Upper lobe of left lung (tissue), 6 donors: ENCODE measurements at regions not wholly inside any gene's neighbourhood (a gene's known extent, or its start where the extent isn't known, plus 50 kb on each side); places are given as distances from the start of the nearest gene placed in this dataset.
"Not testable (repeated sequence)": the region's sequence is repeated elsewhere in the genome, so short reads cannot be mapped to it uniquely, and the experiment has no call there.

Experiments used
- ATAC-seq, 2 donors: fragments of 200-7000 bp; cut with Tn5 transposase; one replicate each; pipeline ENCODE4 v1.9.1; 2022; ENCODE audit warnings: mild to moderate bottlenecking in 2 of 2, moderate library complexity in 2 of 2; ENCODE audit not compliant: low FRiP score in 2 of 2
- DNase-seq, 2 donors: peaks; one replicate each; pipeline ENCODE4 v3.0.0-alpha.2; 2019 to 2020
- H3K27ac ChIP-seq, 4 donors: fragments of 200-600 bp; sonication (generic); one replicate each; pipeline ENCODE4 v1.5.1; 2016 to 2019
- H3K27me3 ChIP-seq, 4 donors: fragments of 200-600 bp; sonication (generic); one replicate each; pipeline ENCODE4 v1.5.1; 2017 to 2019
- H3K36me3 ChIP-seq, 4 donors: fragments of 200-600 bp; sonication (generic); one replicate each; pipeline ENCODE4 v1.5.1; 2016 to 2019
- H3K4me1 ChIP-seq, 4 donors: fragments of 200-600 bp; sonication (generic); one replicate each; pipeline ENCODE4 v1.5.1; 2018 to 2019
- H3K4me3 ChIP-seq, 4 donors: fragments of 200-600 bp; sonication (generic); one replicate each; pipeline ENCODE4 v1.5.1; 2017 to 2019; ENCODE audit warnings: mild to moderate bottlenecking in 2 of 4, moderate library complexity in 1 of 4
- H3K9me3 ChIP-seq, 4 donors: fragments of 200-600 bp; sonication (generic); one replicate each; pipeline ENCODE4 v1.5.1; 2018 to 2019
- CTCF ChIP-seq, 6 experiments: fragments of 450-650 bp in 4 of 6; fragments of 200-600 bp in 2 of 6; sonication (generic) in 2 of 6; IDR thresholded peaks; one replicate each; pipeline ENCODE4 v1.5.1; 2016 to 2019; ENCODE audit warnings: antibody characterized with exemption in 6 of 6
- EP300 ChIP-seq, 4 donors: sonication (generic); formaldehyde crosslinking; IDR thresholded peaks; one replicate each; pipeline ENCODE4 v1.5.1; 2017; ENCODE audit warnings: antibody characterized with exemption in 4 of 4, control low read depth in 2 of 4
- POLR2A ChIP-seq, 4 donors: fragments of 450-650 bp; IDR thresholded peaks; one replicate each; pipeline ENCODE4 v1.5.1; 2016 to 2017; ENCODE audit warnings: antibody characterized with exemption in 4 of 4, mild to moderate bottlenecking in 2 of 4
- POLR2AphosphoS5 ChIP-seq, 2 donors: sonication (generic); formaldehyde crosslinking; IDR thresholded peaks; one replicate each; pipeline ENCODE4 v1.5.1; 2017; ENCODE audit warnings: antibody characterized with exemption in 2 of 2
- WGBS, 2 donors: methylation state at CpG; one replicate each; pipeline ENCODE4 v1.1.5; 2017 to 2018; 5-methylcytosine and 5-hydroxymethylcytosine counted together
- donor health status: DM: no; HTN: no; CAD: no; lungs with moderate emphysema.
- donor health status: DM: no; HTN: yes; CAD: no; lungs with severe emphysema.

GRCh38 chr14:28982228-28982627, 215.6 kb downstream of the FOXG1 start:
- 89 to 92% methylated on average over 2 of the region's 2 CpGs for WGBS, 2 donors

GRCh38 chr14:28983279-28983678, 216.7 kb downstream of the FOXG1 start:
- Histone ChIP-seq H3K4me3 (no peak overlapping the region), H3K9me3 (peaks cover 0 to 3% (median 0%) of the 10 kb centered on the region in 4 donors), H3K27ac (no peak overlapping the region), H3K4me1 (no peaks in the 10 kb centered on the region), H3K36me3 (no peaks in the 10 kb centered on the region), H3K27me3 (no peaks in the 10 kb centered on the region)
- ATAC-seq: no peak
- DNase-seq: no peak
- 82 to 84% methylated on average over 4 of the region's 4 CpGs for WGBS, 2 donors
- TF ChIP-seq POLR2AphosphoS5 (IDR thresholded peaks at IDR 0.05) (no peak), CTCF (IDR thresholded peaks at IDR 0.05) (no peak), EP300 (IDR thresholded peaks at IDR 0.05) (no peak), POLR2A (IDR thresholded peaks at IDR 0.05) (no peak)

More at GRCh38 chr14:28982228-28982627, 215.6 kb downstream of the FOXG1 start:
- Histone ChIP-seq H3K4me3 (no peak overlapping the region), H3K4me1 (no peaks in the 10 kb centered on the region), H3K27me3 (no peaks in the 10 kb centered on the region), H3K27ac (no peak overlapping the region), H3K36me3 (no peaks in the 10 kb centered on the region), H3K9me3 (peaks cover 0 to 3% (median 0%) of the 10 kb centered on the region in 4 donors)
- no peak for DNase-seq
- ATAC-seq: no peak
- no peak for TF ChIP-seq EP300 (IDR thresholded peaks at IDR 0.05)
- no peak for TF ChIP-seq POLR2AphosphoS5 (IDR thresholded peaks at IDR 0.05)
- TF ChIP-seq POLR2A (IDR thresholded peaks at IDR 0.05): no peak
- no peak for TF ChIP-seq CTCF (IDR thresholded peaks at IDR 0.05)

- H3K27ac ChIP-seq: no peak overlapping the region
- no peak for ATAC-seq
- TF ChIP-seq POLR2AphosphoS5 (IDR thresholded peaks at IDR 0.05): no peak
- TF ChIP-seq EP300 (IDR thresholded peaks at IDR 0.05): no peak
- TF ChIP-seq CTCF (IDR thresholded peaks at IDR 0.05): no peak
- no peak for TF ChIP-seq POLR2A (IDR thresholded peaks at IDR 0.05)
- H3K4me3 ChIP-seq: no peak overlapping the region
- DNase-seq: no peak
- no peaks in the 10 kb centered on the region for H3K36me3 ChIP-seq
- no peaks in the 10 kb centered on the region for H3K27me3 ChIP-seq
- H3K4me1 ChIP-seq: no peaks in the 10 kb centered on the region
- H3K9me3 ChIP-seq: no peaks in the 10 kb centered on the region
Observed at GRCh38 chr14:28987516-28987915, 220.9 kb downstream of the FOXG1 start.

- WGBS, 2 donors: 73 to 86% methylated on average over 4 of the region's 4 CpGs
- not testable (repeated sequence) for ATAC-seq, H3K4me1 ChIP-seq
Observed at GRCh38 chr14:28997196-28997595, 230.6 kb downstream of the FOXG1 start.

GRCh38 chr14:28999656-29000055, 233.1 kb downstream of the FOXG1 start:
- Histone ChIP-seq H3K4me3 (no peak overlapping the region), H3K36me3 (no peaks in the 10 kb centered on the region), H3K27ac (no peak overlapping the region), H3K9me3 (no peaks in the 10 kb centered on the region), H3K4me1 (no peaks in the 10 kb centered on the region), H3K27me3 (no peaks in the 10 kb centered on the region)
- 57 to 61% methylated on average over 1 of the region's 1 CpG for WGBS, 2 donors
- no peak for ATAC-seq
- no peak for TF ChIP-seq POLR2AphosphoS5 (IDR thresholded peaks at IDR 0.05)
- DNase-seq: no peak

More at GRCh38 chr14:28997196-28997595, 230.6 kb downstream of the FOXG1 start:
- not testable (repeated sequence) for DNase-seq, H3K27ac ChIP-seq, H3K27me3 ChIP-seq, H3K36me3 ChIP-seq, H3K9me3 ChIP-seq, H3K4me3 ChIP-seq

- H3K36me3 ChIP-seq: no peaks in the 10 kb centered on the region
- H3K4me1 ChIP-seq: no peaks in the 10 kb centered on the region
- DNase-seq: no peak
- TF ChIP-seq POLR2A (IDR thresholded peaks at IDR 0.05) (no peak), POLR2AphosphoS5 (IDR thresholded peaks at IDR 0.05) (no peak), CTCF (IDR thresholded peaks at IDR 0.05) (no peak), EP300 (IDR thresholded peaks at IDR 0.05) (no peak)
- WGBS, 2 donors: 82 to 86% methylated on average over 4 of the region's 4 CpGs
- H3K9me3 ChIP-seq: no peaks in the 10 kb centered on the region
- no peaks in the 10 kb centered on the region for H3K27me3 ChIP-seq
- H3K4me3 ChIP-seq: no peak overlapping the region
- no peak for ATAC-seq
- H3K27ac ChIP-seq: no peak overlapping the region
Observed at GRCh38 chr14:29005647-29006046, 239.1 kb downstream of the FOXG1 start.
